ENCODE measurements at regions not wholly inside any gene's neighbourhood (a gene's known extent, or its start where the extent isn't known, plus 50 kb on each side); places are given as distances from the start of the nearest gene placed in this dataset.

GRCh38 chr2:83901317-83901716, 557.8 kb downstream of the SUCLG1 start:
- Histone ChIP-seq H2AFZ (ENCODE audit: low read length) (no peak overlapping the region), H3K4me1 (ENCODE audit: insufficient read depth, low read length) (no peaks in the 10 kb centered on the region), H3K36me3 (ENCODE audit: low read depth, low read length) (no peaks in the 10 kb centered on the region), H3K27ac (ENCODE audit: low read length) (no peak overlapping the region), H3K9me2 (replicated peaks; ENCODE audit: low read length) (no peaks in the 10 kb centered on the region), H3K9ac (ENCODE audit: low read length) (no peak overlapping the region), H3K4me2 (ENCODE audit: low read length) (no peak overlapping the region), H3K4me3 (ENCODE audit: low read length) (no peak overlapping the region), H3K9me3 (ENCODE audit: low read length) (no peaks in the 10 kb centered on the region), H3K27me3 (ENCODE audit: low read length) (no peaks in the 10 kb centered on the region), H3F3A (ENCODE audit: low read length, unreplicated experiment) (no peaks in the 10 kb centered on the region), H3K79me2 (ENCODE audit: low read length) (no peaks in the 10 kb centered on the region), H4K20me1 (ENCODE audit: low read length) (no peaks in the 10 kb centered on the region)
- BruUV-seq (replicated peaks) = no TSS peak
- TF ChIP-seq EZH2 (IDR thresholded peaks at IDR 0.05; ENCODE audit: low read length, unreplicated experiment) (no peak), CTCF (conservative IDR thresholded peaks at IDR 0.05; ENCODE audit: low read depth, low read length) (no peak), EZH2phosphoT487 (IDR thresholded peaks at IDR 0.05; ENCODE audit: borderline replicate concordance, low read length) (no peak)
- intact Hi-C loops (cut with micrococcal nuclease) = no loop called here
- ChIA-PET POLR2A (ENCODE audit: unreplicated experiment) (no interaction called here), CTCF (no interaction called here)
- no peak for ATAC-seq
- no peak for DNase-seq

- no peak overlapping the region for H2AFZ ChIP-seq (ENCODE audit: low read length)
- TF ChIP-seq EZH2phosphoT487 (IDR thresholded peaks at IDR 0.05; ENCODE audit: borderline replicate concordance, low read length) = no peak
- no peak for TF ChIP-seq EZH2 (IDR thresholded peaks at IDR 0.05; ENCODE audit: low read length, unreplicated experiment)
- TF ChIP-seq CTCF (conservative IDR thresholded peaks at IDR 0.05; ENCODE audit: low read depth, low read length) = no peak
- H3K9me2 ChIP-seq (replicated peaks; ENCODE audit: low read length) = no peaks in the 10 kb centered on the region
- no peak overlapping the region for H3K4me3 ChIP-seq (ENCODE audit: low read length)
- H3K9me3 ChIP-seq (ENCODE audit: low read length) = no peaks in the 10 kb centered on the region
- intact Hi-C loops (cut with micrococcal nuclease) = no loop called here
- H3F3A ChIP-seq (ENCODE audit: low read length, unreplicated experiment) = no peaks in the 10 kb centered on the region
- H3K36me3 ChIP-seq (ENCODE audit: low read depth, low read length) = no peaks in the 10 kb centered on the region
- DNase-seq (peak; percentile 54), ATAC-seq (peak; percentile 38; the same call in 1 of the 2 replicates)
- H4K20me1 ChIP-seq (ENCODE audit: low read length) = no peaks in the 10 kb centered on the region
- no peak overlapping the region for H3K9ac ChIP-seq (ENCODE audit: low read length)
- ChIA-PET POLR2A (ENCODE audit: unreplicated experiment) (no interaction called here), CTCF (no interaction called here)
- BruUV-seq (replicated peaks) = no TSS peak
- H3K27ac ChIP-seq (ENCODE audit: low read length) = no peak overlapping the region
- no peaks in the 10 kb centered on the region for H3K4me1 ChIP-seq (ENCODE audit: insufficient read depth, low read length)
- H3K27me3 ChIP-seq (ENCODE audit: low read length) = no peaks in the 10 kb centered on the region
- H3K4me2 ChIP-seq (ENCODE audit: low read length) = no peak overlapping the region
- H3K79me2 ChIP-seq (ENCODE audit: low read length) = no peaks in the 10 kb centered on the region
These were observed 558.2 kb downstream of the SUCLG1 start for GRCh38 chr2:83900862-83901261.

GRCh38 chr2:83899271-83899670, 559.8 kb downstream of the SUCLG1 start:
- peak; percentile 6 for DNase-seq
- Histone ChIP-seq H4K20me1 (ENCODE audit: low read length) (no peaks in the 10 kb centered on the region), H3K4me2 (ENCODE audit: low read length) (no peak overlapping the region), H3K36me3 (ENCODE audit: low read depth, low read length) (no peaks in the 10 kb centered on the region), H3K9ac (ENCODE audit: low read length) (no peak overlapping the region), H3K9me3 (ENCODE audit: low read length) (no peaks in the 10 kb centered on the region), H3K27me3 (ENCODE audit: low read length) (no peaks in the 10 kb centered on the region), H3K27ac (ENCODE audit: low read length) (no peak overlapping the region), H3K4me3 (ENCODE audit: low read length) (no peak overlapping the region), H3F3A (ENCODE audit: low read length, unreplicated experiment) (no peaks in the 10 kb centered on the region), H3K79me2 (ENCODE audit: low read length) (no peaks in the 10 kb centered on the region), H3K9me2 (replicated peaks; ENCODE audit: low read length) (no peaks in the 10 kb centered on the region), H3K4me1 (ENCODE audit: insufficient read depth, low read length) (no peaks in the 10 kb centered on the region), H2AFZ (ENCODE audit: low read length) (no peak overlapping the region)
- intact Hi-C loops (cut with micrococcal nuclease) = no loop called here
- ChIA-PET CTCF (no interaction called here), POLR2A (ENCODE audit: unreplicated experiment) (no interaction called here)
- no TSS peak for BruUV-seq (replicated peaks)
- ATAC-seq = no peak
- no peak for TF ChIP-seq EZH2 (IDR thresholded peaks at IDR 0.05; ENCODE audit: low read length, unreplicated experiment)
